ENCODE measurements at regions not wholly inside any gene's neighbourhood (a gene's known extent, or its start where the extent isn't known, plus 50 kb on each side); places are given as distances from the start of the nearest gene placed in this dataset.
"Not testable (repeated sequence)": the region's sequence is repeated elsewhere in the genome, so short reads cannot be mapped to it uniquely, and the experiment has no call there.

- DNase-seq = no peak
These were observed 163.5 kb downstream of the RTP5 start for GRCh38 chr2:242032780-242033656.

GRCh38 chr2:242034138-242034537, 164.6 kb downstream of the RTP5 start:
- no peak for DNase-seq

- DNase-seq = no peak
These were observed 165.7 kb downstream of the RTP5 start for GRCh38 chr2:242034996-242035814.

- DNase-seq = no peak
These were observed 166.5 kb downstream of the RTP5 start for GRCh38 chr2:242035858-242036652.

- no peak for DNase-seq
These were observed 167.1 kb downstream of the RTP5 start for GRCh38 chr2:242036653-242036950.

- no peak for DNase-seq
These were observed 168.8 kb downstream of the RTP5 start for GRCh38 chr2:242038166-242038927.

GRCh38 chr2:242038928-242039341, 169.4 kb downstream of the RTP5 start:
- DNase-seq = no peak

GRCh38 chr2:242040303-242040655, 170.8 kb downstream of the RTP5 start:
- no peak for DNase-seq

GRCh38 chr2:242040681-242041080, 171.2 kb downstream of the RTP5 start:
- no peak for DNase-seq

GRCh38 chr2:242041816-242042215, 172.3 kb downstream of the RTP5 start:
- no peak for DNase-seq

- DNase-seq = no peak
These were observed 174.2 kb downstream of the RTP5 start for GRCh38 chr2:242043538-242044312.

- no peak for DNase-seq
These were observed 174.7 kb downstream of the RTP5 start for GRCh38 chr2:242044313-242044590.

GRCh38 chr2:242045596-242046144, 176.1 kb downstream of the RTP5 start:
- DNase-seq = not testable (repeated sequence)

GRCh38 chr2:242046206-242046826, 176.8 kb downstream of the RTP5 start:
- no peak for DNase-seq

- no peak for DNase-seq
These were observed 178.4 kb downstream of the RTP5 start for GRCh38 chr2:242047963-242048362.

GRCh38 chr2:242048479-242048878, 178.9 kb downstream of the RTP5 start:
- no peak for DNase-seq

GRCh38 chr2:242049492-242049891, 180.0 kb downstream of the RTP5 start:
- not testable (repeated sequence) for DNase-seq

GRCh38 chr2:242051463-242051862, 181.9 kb downstream of the RTP5 start:
- no peak for DNase-seq

- DNase-seq = no peak
These were observed 182.9 kb downstream of the RTP5 start for GRCh38 chr2:242052421-242052820.

GRCh38 chr2:242053921-242054320, 184.4 kb downstream of the RTP5 start:
- DNase-seq = no peak

- no peak for DNase-seq
These were observed 184.9 kb downstream of the RTP5 start for GRCh38 chr2:242054406-242054805.

Measured in NCI-H1436 (cell line).